ENCODE measurements at regions not wholly inside any gene's neighbourhood (a gene's known extent, or its start where the extent isn't known, plus 50 kb on each side); places are given as distances from the start of the nearest gene placed in this dataset.

- TF ChIP-seq CTCF (conservative IDR thresholded peaks at IDR 0.05; ENCODE audit: low read depth, low read length), result no peak
- no peak for TF ChIP-seq EZH2 (IDR thresholded peaks at IDR 0.05; ENCODE audit: low read length, unreplicated experiment)
Observed at GRCh38 chr12:43291516-43291915, 260.5 kb downstream of the ADAMTS20 start.

All from PC-3 (cell line).